ENCODE measurements at regions not wholly inside any gene's neighbourhood (a gene's known extent, or its start where the extent isn't known, plus 50 kb on each side); places are given as distances from the start of the nearest gene placed in this dataset.

GRCh38 chr5:155870636-155871035 lies 456.3 kb upstream of the SGCD start:
- DNase-seq, result no peak

- no peak for DNase-seq
Observed at GRCh38 chr5:155871623-155872022, 455.3 kb upstream of the SGCD start.

GRCh38 chr5:155872629-155873220 lies 454.2 kb upstream of the SGCD start:
- no peak for DNase-seq

GRCh38 chr5:155878991-155879575 lies 447.9 kb upstream of the SGCD start:
- DNase-seq, result no peak

GRCh38 chr5:155884041-155884440 lies 442.9 kb upstream of the SGCD start:
- no peak for DNase-seq

- DNase-seq, result no peak
Observed at GRCh38 chr5:155885199-155885598, 441.8 kb upstream of the SGCD start.

- no peak for DNase-seq
Observed at GRCh38 chr5:155886311-155887031, 440.5 kb upstream of the SGCD start.

- no peak for DNase-seq
Observed at GRCh38 chr5:155895484-155895883, 431.5 kb upstream of the SGCD start.

GRCh38 chr5:155897761-155898160 lies 429.2 kb upstream of the SGCD start:
- no peak for DNase-seq

- no peak for DNase-seq
Observed at GRCh38 chr5:155898284-155898683, 428.7 kb upstream of the SGCD start.

GRCh38 chr5:155903791-155904190 lies 423.2 kb upstream of the SGCD start:
- no peak for DNase-seq

GRCh38 chr5:155905364-155905763 lies 421.6 kb upstream of the SGCD start:
- no peak for DNase-seq

- DNase-seq, result peak; percentile 3
Observed at GRCh38 chr5:155906046-155906445, 420.9 kb upstream of the SGCD start.

GRCh38 chr5:155908543-155908942 lies 418.4 kb upstream of the SGCD start:
- no peak for DNase-seq

GRCh38 chr5:155912291-155912690 lies 414.7 kb upstream of the SGCD start:
- no peak for DNase-seq

GRCh38 chr5:155914766-155915165 lies 412.2 kb upstream of the SGCD start:
- no peak for DNase-seq

GRCh38 chr5:155915601-155916000 lies 411.4 kb upstream of the SGCD start:
- no peak for DNase-seq

- DNase-seq, result no peak
Observed at GRCh38 chr5:155919126-155919525, 407.8 kb upstream of the SGCD start.

GRCh38 chr5:155919725-155920124 lies 407.2 kb upstream of the SGCD start:
- no peak for DNase-seq

- no peak for DNase-seq
Observed at GRCh38 chr5:155921621-155922020, 405.3 kb upstream of the SGCD start.

- no peak for DNase-seq
Observed at GRCh38 chr5:155923784-155924183, 403.2 kb upstream of the SGCD start.

- no peak for DNase-seq
Observed at GRCh38 chr5:155926031-155926430, 400.9 kb upstream of the SGCD start.

- DNase-seq, result no peak
Observed at GRCh38 chr5:155926766-155927165, 400.2 kb upstream of the SGCD start.

GRCh38 chr5:155929112-155929511 lies 397.9 kb upstream of the SGCD start:
- no peak for DNase-seq

GRCh38 chr5:155934964-155935363 lies 392.0 kb upstream of the SGCD start:
- DNase-seq, result no peak

All from hematopoietic multipotent progenitor cell treated with erythropoietin and hydrocortisone succinate and interleukin-3 and kit ligand, for 4 days (in vitro differentiated cells).